ENCODE measurements at regions not wholly inside any gene's neighbourhood (a gene's known extent, or its start where the extent isn't known, plus 50 kb on each side); places are given as distances from the start of the nearest gene placed in this dataset.

DNA sequence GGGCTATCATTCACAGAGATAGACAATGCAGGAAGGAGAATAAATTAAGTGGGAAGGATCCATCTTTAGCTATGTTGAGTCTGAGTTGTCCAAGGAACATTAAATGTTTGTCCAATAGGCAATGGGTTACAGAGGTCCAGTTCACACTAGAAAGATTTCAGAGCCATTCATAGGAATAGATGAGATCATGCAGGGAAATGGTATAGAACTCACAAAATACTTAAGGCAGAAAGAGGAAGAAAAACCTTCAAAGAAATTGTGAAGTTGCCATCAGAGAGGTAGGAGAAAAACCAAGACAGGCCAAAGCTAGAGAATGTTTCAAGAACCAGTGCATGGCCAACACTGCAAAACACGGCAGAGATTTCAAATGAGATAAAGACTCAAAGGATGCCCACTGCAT is 94.1 kb downstream of the PHLDA1 start:
- no peak overlapping the region for H3K4me3 Mint-ChIP-seq
- ChIA-PET POLR2A (interaction anchor here (0.6 kb wide), 1 partner anchor 94 kb away, joined by 3 read pairs; the partner anchor contains the start of gene PHLDA1), CTCF (no interaction called here)
- no peaks in the 10 kb centered on the region for H3K36me3 Mint-ChIP-seq (ENCODE audit: low read depth)
- DNase-seq: no peak
- no peak for ATAC-seq (ENCODE audit: low read depth)
- intact Hi-C loops (cut with micrococcal nuclease): loop anchor here (5.0 kb wide), 1 partner anchor 295 kb away; no protein-coding TSS in a partner anchor
- no peak overlapping the region for H3K27ac Mint-ChIP-seq
- H3K4me1 Mint-ChIP-seq: peaks cover 5% of the 10 kb centered on the region
- H3K9me3 Mint-ChIP-seq: no peaks in the 10 kb centered on the region
- TF ChIP-seq, protein P1, sequence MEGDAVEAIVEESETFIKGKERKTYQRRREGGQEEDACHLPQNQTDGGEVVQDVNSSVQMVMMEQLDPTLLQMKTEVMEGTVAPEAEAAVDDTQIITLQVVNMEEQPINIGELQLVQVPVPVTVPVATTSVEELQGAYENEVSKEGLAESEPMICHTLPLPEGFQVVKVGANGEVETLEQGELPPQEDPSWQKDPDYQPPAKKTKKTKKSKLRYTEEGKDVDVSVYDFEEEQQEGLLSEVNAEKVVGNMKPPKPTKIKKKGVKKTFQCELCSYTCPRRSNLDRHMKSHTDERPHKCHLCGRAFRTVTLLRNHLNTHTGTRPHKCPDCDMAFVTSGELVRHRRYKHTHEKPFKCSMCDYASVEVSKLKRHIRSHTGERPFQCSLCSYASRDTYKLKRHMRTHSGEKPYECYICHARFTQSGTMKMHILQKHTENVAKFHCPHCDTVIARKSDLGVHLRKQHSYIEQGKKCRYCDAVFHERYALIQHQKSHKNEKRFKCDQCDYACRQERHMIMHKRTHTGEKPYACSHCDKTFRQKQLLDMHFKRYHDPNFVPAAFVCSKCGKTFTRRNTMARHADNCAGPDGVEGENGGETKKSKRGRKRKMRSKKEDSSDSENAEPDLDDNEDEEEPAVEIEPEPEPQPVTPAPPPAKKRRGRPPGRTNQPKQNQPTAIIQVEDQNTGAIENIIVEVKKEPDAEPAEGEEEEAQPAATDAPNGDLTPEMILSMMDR (IDR thresholded peaks at IDR 0.05): no peak
- H3K27me3 Mint-ChIP-seq: peaks cover 6% of the 10 kb centered on the region

DNA sequence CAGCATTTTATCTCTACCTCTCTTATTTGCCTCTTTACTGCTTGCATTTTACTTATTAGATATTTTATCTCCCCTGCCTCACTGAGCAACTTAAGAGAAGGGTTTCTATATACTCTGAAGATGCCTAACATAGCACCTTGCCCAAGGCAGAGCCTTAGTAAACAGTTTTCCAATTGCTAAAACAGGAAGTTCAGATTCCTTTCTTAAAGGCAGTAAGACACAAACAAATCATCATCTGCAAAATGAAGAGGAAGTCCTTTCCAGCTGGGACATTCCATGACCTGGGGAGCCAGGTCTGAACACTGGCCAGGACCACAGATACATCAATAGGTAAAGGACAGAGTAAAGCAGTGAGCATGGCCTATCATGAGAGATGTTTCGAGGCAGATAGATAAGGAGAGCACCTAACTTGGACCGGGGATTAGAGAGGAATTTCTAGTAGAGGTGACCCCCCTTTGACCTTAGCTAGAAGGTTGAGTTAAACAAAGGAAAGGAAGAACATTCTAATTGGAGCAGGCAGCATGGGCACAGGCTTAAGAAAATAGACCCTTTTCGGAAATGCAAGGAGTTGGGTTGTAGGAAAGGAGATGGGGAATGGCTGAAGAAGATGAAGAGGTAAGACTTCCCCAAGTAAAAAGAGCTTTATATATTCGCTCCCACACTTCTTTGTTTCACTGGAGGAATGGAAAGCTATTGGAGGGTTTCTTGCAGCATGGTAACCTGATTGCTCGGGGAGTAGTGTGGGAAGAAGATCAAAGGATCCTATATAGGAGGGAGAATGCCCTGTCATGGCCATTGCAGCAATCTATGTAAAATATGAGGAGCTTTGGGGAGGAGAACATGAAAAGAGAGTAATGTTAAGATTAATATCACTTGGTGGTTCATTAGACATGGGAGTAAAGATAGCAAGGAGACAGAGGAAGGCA is 94.8 kb downstream of the PHLDA1 start:
- ChIA-PET CTCF (no interaction called here), POLR2A (interaction anchor here (0.6 kb wide), 1 partner anchor 95 kb away, joined by 3 read pairs; the partner anchor contains the start of gene PHLDA1)
- intact Hi-C loops (cut with micrococcal nuclease): loop anchor here (5.0 kb wide), 1 partner anchor 294 kb away; no protein-coding TSS in a partner anchor
- no peaks in the 10 kb centered on the region for H3K9me3 Mint-ChIP-seq
- ATAC-seq (ENCODE audit: low read depth) (no peak), DNase-seq (no peak)
- H3K4me3 Mint-ChIP-seq: no peak overlapping the region
- no peaks in the 10 kb centered on the region for H3K36me3 Mint-ChIP-seq (ENCODE audit: low read depth)
- H3K27me3 Mint-ChIP-seq: peaks cover 12% of the 10 kb centered on the region
- TF ChIP-seq, protein P1 (IDR thresholded peaks at IDR 0.05): no peak
- no peak overlapping the region for H3K27ac Mint-ChIP-seq
- H3K4me1 Mint-ChIP-seq: peaks cover 5% of the 10 kb centered on the region

DNA sequence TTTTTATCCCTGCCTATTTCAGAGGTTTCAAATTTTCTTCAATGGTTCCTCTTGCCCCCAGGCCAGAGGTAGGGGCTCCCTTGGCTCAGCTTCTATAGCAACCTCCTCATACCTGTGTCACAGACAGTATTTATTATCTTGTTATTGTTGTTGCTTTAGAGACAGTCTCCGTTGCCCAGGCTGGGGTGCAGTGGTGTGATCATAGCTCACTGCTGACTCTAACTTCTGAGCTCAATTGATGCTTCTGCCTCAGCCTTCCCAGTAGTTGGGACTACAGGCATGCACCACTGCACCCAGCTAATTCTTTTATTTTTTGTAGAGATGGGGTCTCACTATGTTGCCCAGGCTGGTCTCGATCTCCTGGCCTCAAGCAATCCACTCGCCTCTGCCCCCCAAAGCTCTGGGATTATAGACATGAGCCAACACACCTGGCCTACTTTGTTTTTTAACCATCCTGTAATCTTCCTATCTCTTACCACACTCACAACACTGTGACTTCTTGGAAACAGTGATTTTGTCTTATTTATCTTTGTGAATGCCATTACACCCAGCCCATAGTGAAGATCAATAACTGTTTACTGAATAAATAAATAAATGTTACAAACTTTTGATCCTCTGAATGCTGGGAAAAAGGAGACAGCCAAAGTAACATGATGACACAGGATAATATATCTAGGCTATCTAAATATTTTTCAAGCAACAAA is 95.9 kb downstream of the PHLDA1 start:
- ATAC-seq (ENCODE audit: low read depth) (no peak), DNase-seq (no peak)
- Mint-ChIP-seq H3K27me3 (peaks cover 15% of the 10 kb centered on the region), H3K27ac (no peak overlapping the region), H3K4me1 (peaks cover 5% of the 10 kb centered on the region), H3K9me3 (no peaks in the 10 kb centered on the region), H3K4me3 (no peak overlapping the region), H3K36me3 (ENCODE audit: low read depth) (no peaks in the 10 kb centered on the region)
- ChIA-PET POLR2A (no interaction called here), CTCF (interaction anchor here (1.8 kb wide), 1 partner anchor 96 kb away, joined by 6 read pairs; the partner anchor contains the start of gene PHLDA1)
- TF ChIP-seq, protein P1 (IDR thresholded peaks at IDR 0.05): no peak
- intact Hi-C loops (cut with micrococcal nuclease): loop anchor here (5.0 kb wide), 1 partner anchor 293 kb away; no protein-coding TSS in a partner anchor

DNA sequence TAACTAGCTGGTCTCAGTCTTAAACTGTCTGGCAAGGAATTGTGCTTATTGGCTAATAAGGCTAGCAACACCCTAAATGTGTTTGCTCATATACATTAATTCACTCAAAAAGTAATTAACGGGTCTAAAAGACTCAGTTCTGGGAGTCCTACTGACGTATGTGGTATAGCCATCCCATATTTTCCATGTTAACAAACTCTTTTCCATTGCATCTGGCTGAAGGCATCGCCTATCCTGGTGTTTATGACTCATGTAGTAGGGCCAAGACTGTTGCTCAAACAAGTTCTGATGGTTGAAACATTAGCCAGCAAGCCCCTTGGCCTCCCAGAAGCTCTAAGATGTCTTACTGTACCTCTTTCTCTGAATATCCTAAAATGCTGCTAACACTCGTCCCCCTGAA is 98.5 kb downstream of the PHLDA1 start:
- Mint-ChIP-seq H3K4me3 (no peak overlapping the region), H3K9me3 (no peaks in the 10 kb centered on the region), H3K36me3 (ENCODE audit: low read depth) (no peaks in the 10 kb centered on the region), H3K27me3 (peaks cover 27% of the 10 kb centered on the region), H3K27ac (no peak overlapping the region), H3K4me1 (peaks cover 5% of the 10 kb centered on the region)
- TF ChIP-seq, protein P1 (IDR thresholded peaks at IDR 0.05): no peak
- POLR2A ChIA-PET: interaction anchor here (1.7 kb wide), 1 partner anchor 9 kb away, joined by 3 read pairs; no protein-coding TSS in a partner anchor
- CTCF ChIA-PET: no interaction called here
- DNase-seq (no peak), ATAC-seq (ENCODE audit: low read depth) (no peak)
- intact Hi-C loops (cut with micrococcal nuclease): no loop called here

DNA sequence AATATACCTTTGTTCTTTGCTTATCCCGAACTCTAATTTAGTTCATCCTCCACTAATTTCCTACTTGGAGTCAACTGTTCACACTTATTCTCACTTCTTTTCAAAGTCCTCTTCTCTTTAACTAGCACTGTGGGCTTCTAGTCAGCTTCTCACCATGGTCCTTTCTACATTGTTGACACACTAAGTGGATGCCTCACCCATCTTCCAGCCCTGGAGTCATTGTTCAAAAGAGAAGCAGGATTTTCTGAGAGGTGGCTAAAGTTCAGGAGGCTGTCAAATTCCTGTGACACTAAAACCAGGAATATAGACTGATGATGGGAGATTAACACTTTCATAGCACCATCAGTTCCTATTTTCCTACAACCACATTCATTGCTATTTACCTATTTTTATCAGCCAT is 99.3 kb downstream of the PHLDA1 start:
- TF ChIP-seq, protein P1 (IDR thresholded peaks at IDR 0.05): no peak
- ChIA-PET CTCF (interaction anchor here (1.4 kb wide), 1 partner anchor 12 kb away, joined by 3 read pairs; no protein-coding TSS in a partner anchor), POLR2A (no interaction called here)
- Mint-ChIP-seq H3K9me3 (no peaks in the 10 kb centered on the region), H3K36me3 (ENCODE audit: low read depth) (no peaks in the 10 kb centered on the region), H3K4me3 (no peak overlapping the region), H3K4me1 (peaks cover 5% of the 10 kb centered on the region), H3K27ac (no peak overlapping the region), H3K27me3 (peaks cover 27% of the 10 kb centered on the region)
- no peak for ATAC-seq (ENCODE audit: low read depth)
- intact Hi-C loops (cut with micrococcal nuclease): no loop called here
- DNase-seq: no peak
